SKM-1 treated with dmso at 0.1 percent for 144 hours (cell line): ENCODE measurements at regions not wholly inside any gene's neighbourhood (a gene's known extent, or its start where the extent isn't known, plus 50 kb on each side); places are given as distances from the start of the nearest gene placed in this dataset.
"Not testable (repeated sequence)": the region's sequence is repeated elsewhere in the genome, so short reads cannot be mapped to it uniquely, and the experiment has no call there.

ENCODE experiments used
- DNase-seq: peaks from one replicate; lab custom pipeline; 2025; ENCODE audit not compliant: unreplicated experiment; lab: John Stamatoyannopoulos, UW

GRCh38 chr1:29687601-29688244, 451.4 kb downstream of the PTPRU start:
- DNase-seq: no peak

GRCh38 chr1:29687166-29687565, 450.8 kb downstream of the PTPRU start:
- DNase-seq: no peak

GRCh38 chr1:29686012-29686930, 449.9 kb downstream of the PTPRU start:
- DNase-seq: no peak

GRCh38 chr1:29685387-29685786, 449.1 kb downstream of the PTPRU start:
- no peak for DNase-seq

- no peak for DNase-seq
Observed at GRCh38 chr1:29684141-29684540, 447.8 kb downstream of the PTPRU start.

GRCh38 chr1:29683472-29683871, 447.1 kb downstream of the PTPRU start:
- DNase-seq: no peak

- DNase-seq: no peak
Observed at GRCh38 chr1:29682919-29683295, 446.6 kb downstream of the PTPRU start.

- DNase-seq: no peak
Observed at GRCh38 chr1:29682171-29682918, 446.0 kb downstream of the PTPRU start.

GRCh38 chr1:29681416-29681815, 445.1 kb downstream of the PTPRU start:
- DNase-seq: not testable (repeated sequence)

GRCh38 chr1:29679828-29680558, 443.7 kb downstream of the PTPRU start:
- DNase-seq: no peak

- DNase-seq: no peak
Observed at GRCh38 chr1:29679316-29679715, 443.0 kb downstream of the PTPRU start.

GRCh38 chr1:29677028-29678024, 441.0 kb downstream of the PTPRU start:
- DNase-seq: no peak

- no peak for DNase-seq
Observed at GRCh38 chr1:29676496-29676895, 440.2 kb downstream of the PTPRU start.

- DNase-seq: no peak
Observed at GRCh38 chr1:29675481-29676263, 439.4 kb downstream of the PTPRU start.

- DNase-seq: no peak
Observed at GRCh38 chr1:29674627-29675326, 438.5 kb downstream of the PTPRU start.

GRCh38 chr1:29673669-29674626, 437.6 kb downstream of the PTPRU start:
- DNase-seq: no peak

- no peak for DNase-seq
Observed at GRCh38 chr1:29673228-29673500, 436.8 kb downstream of the PTPRU start.
